GM12892 (cell line): ENCODE measurements at regions not wholly inside any gene's neighbourhood (a gene's known extent, or its start where the extent isn't known, plus 50 kb on each side); places are given as distances from the start of the nearest gene placed in this dataset.

ENCODE experiments used
- POLR2A ChIP-seq: IDR thresholded peaks from 2 replicates; pipeline ENCODE4 v1.6.1; 2011; ENCODE audit warnings: low read depth, low read length, control low read depth
- POLR2AphosphoS5 ChIP-seq: IDR thresholded peaks from 2 replicates; pipeline ENCODE4 v1.6.1; 2011; ENCODE audit warnings: low read depth, low read length, control low read depth
- TAF1 ChIP-seq: IDR thresholded peaks from 2 replicates; pipeline ENCODE4 v1.6.1; 2011; ENCODE audit warnings: low read depth, mild to moderate bottlenecking, control low read depth, low read length, borderline replicate concordance

DNA sequence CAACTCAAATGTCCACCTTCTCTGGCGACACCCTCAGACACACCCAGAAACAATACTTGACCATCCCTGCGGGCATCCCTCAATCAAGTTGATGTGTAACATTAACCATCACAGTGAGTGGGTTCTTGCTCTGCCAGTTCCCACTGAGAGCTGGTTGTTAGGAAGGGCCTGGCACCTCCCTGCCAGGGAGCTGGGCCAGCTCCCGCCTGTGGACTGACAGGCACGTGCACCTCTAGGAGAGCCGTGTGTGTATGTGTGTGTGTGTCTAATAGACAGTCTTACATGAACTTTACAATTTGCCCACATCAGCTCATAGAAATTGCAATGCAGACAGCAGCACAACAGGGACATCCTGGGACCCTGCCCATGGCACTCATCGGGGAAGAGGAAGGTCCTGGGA lies 298.7 kb downstream of the SHANK2 start:
- no peak for TF ChIP-seq POLR2A
- TF ChIP-seq POLR2AphosphoS5: no peak
- TF ChIP-seq TAF1: no peak
